Activated naive CD8-positive, alpha-beta T cell treated with anti-CD3 and anti-CD28 coated beads, Interleukin-2, amount 10 ng/mL, durations not matched to agents 7 days and 5 days (primary cell): ENCODE measurements at regions not wholly inside any gene's neighbourhood (a gene's known extent, or its start where the extent isn't known, plus 50 kb on each side); places are given as distances from the start of the nearest gene placed in this dataset.

Experiments
- ATAC-seq: fragments of 150-1000 bp; cut with Tn5 transposase; one replicate; pipeline ENCODE4 v1.10.0; 2021; ENCODE audit warnings: low read depth, moderate library complexity
- POLR2A ChIA-PET: fragments of 350-600 bp; sonication (Branson Sonifier 250); formaldehyde crosslinking; loops from one replicate; lab custom pipeline; 2021; ENCODE audit warnings: antibody characterized with exemption; lab: Charles Lee
- DNase-seq: peaks from one replicate; pipeline ENCODE4 v3.0.0; 2021
- H3K27ac Mint-ChIP-seq: one replicate; pipeline ENCODE4 v1.8.0; 2022; ENCODE audit warnings: mild to moderate bottlenecking, mixed read lengths
- H3K27me3 Mint-ChIP-seq: one replicate; pipeline ENCODE4 v1.8.0; 2022; ENCODE audit warnings: mild to moderate bottlenecking, moderate library complexity, mixed read lengths
- H3K36me3 Mint-ChIP-seq: one replicate; pipeline ENCODE4 v1.8.0; 2021; ENCODE audit warnings: mild to moderate bottlenecking, mixed read lengths
- H3K4me1 Mint-ChIP-seq: one replicate; pipeline ENCODE4 v1.8.0; 2021; ENCODE audit warnings: mixed read lengths
- H3K4me3 Mint-ChIP-seq: one replicate; pipeline ENCODE4 v1.8.0; 2022; ENCODE audit warnings: mild to moderate bottlenecking, moderate library complexity, mixed read lengths
- H3K9me3 Mint-ChIP-seq: one replicate; pipeline ENCODE4 v1.8.0; 2021; ENCODE audit warnings: mixed read lengths

- POLR2A ChIA-PET: no interaction called here
- no peak for DNase-seq
- Mint-ChIP-seq H3K27ac (no peak overlapping the region), H3K4me1 (no peaks in the 10 kb centered on the region), H3K9me3 (no peaks in the 10 kb centered on the region), H3K36me3 (no peaks in the 10 kb centered on the region), H3K27me3 (no peaks in the 10 kb centered on the region), H3K4me3 (no peak overlapping the region)
- ATAC-seq: no peak
These were observed 99.7 kb upstream of the CELF4 start for GRCh38 chr18:37665346-37665745.

- POLR2A ChIA-PET: no interaction called here
- Mint-ChIP-seq H3K9me3 (no peaks in the 10 kb centered on the region), H3K27me3 (no peaks in the 10 kb centered on the region), H3K4me1 (no peaks in the 10 kb centered on the region), H3K4me3 (no peak overlapping the region), H3K36me3 (no peaks in the 10 kb centered on the region), H3K27ac (no peak overlapping the region)
- DNase-seq: no peak
- no peak for ATAC-seq
These were observed 97.8 kb upstream of the CELF4 start for GRCh38 chr18:37663446-37663845.

GRCh38 chr18:37662546-37663339 is 97.1 kb upstream of the CELF4 start:
- Mint-ChIP-seq H3K4me1 (no peaks in the 10 kb centered on the region), H3K27ac (no peak overlapping the region), H3K9me3 (no peaks in the 10 kb centered on the region)

DNA sequence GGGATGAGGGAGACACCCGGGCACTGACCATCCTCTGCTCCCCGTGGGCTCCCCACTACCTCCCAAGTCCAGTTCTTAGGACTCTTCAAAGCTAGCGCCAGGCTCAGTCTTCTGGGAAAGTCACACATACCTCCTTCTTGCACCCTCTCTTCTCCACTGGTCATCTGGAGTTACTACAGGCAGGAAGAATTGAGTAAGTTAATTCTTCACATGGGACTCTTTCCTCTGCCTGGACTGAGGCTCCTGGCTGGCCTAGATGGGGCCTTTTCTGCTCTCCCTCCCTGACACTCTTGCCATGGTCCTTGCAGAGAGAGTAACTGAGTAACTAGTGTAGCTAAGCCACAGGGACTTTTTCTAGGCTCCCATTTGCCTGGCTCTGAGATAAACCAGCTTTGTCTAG is 96.5 kb upstream of the CELF4 start:
- Mint-ChIP-seq H3K4me3 (no peak overlapping the region), H3K36me3 (no peaks in the 10 kb centered on the region), H3K27me3 (no peaks in the 10 kb centered on the region), H3K27ac (no peak overlapping the region), H3K4me1 (no peaks in the 10 kb centered on the region), H3K9me3 (no peaks in the 10 kb centered on the region)
- POLR2A ChIA-PET: no interaction called here
- ATAC-seq (no peak), DNase-seq (no peak)

More at GRCh38 chr18:37662546-37663339, 97.1 kb upstream of the CELF4 start:
- no peaks in the 10 kb centered on the region for H3K36me3 Mint-ChIP-seq
- H3K4me3 Mint-ChIP-seq: no peak overlapping the region
- ATAC-seq (no peak), DNase-seq (no peak)
- POLR2A ChIA-PET: no interaction called here
- H3K27me3 Mint-ChIP-seq: no peaks in the 10 kb centered on the region

- no peaks in the 10 kb centered on the region for H3K36me3 Mint-ChIP-seq
- no peak overlapping the region for H3K27ac Mint-ChIP-seq
- H3K4me3 Mint-ChIP-seq: no peak overlapping the region
- POLR2A ChIA-PET: no interaction called here
- H3K4me1 Mint-ChIP-seq: no peaks in the 10 kb centered on the region
- ATAC-seq (no peak), DNase-seq (no peak)
- no peaks in the 10 kb centered on the region for H3K27me3 Mint-ChIP-seq
- H3K9me3 Mint-ChIP-seq: no peaks in the 10 kb centered on the region
These were observed 95.9 kb upstream of the CELF4 start for GRCh38 chr18:37661478-37661877.

DNA sequence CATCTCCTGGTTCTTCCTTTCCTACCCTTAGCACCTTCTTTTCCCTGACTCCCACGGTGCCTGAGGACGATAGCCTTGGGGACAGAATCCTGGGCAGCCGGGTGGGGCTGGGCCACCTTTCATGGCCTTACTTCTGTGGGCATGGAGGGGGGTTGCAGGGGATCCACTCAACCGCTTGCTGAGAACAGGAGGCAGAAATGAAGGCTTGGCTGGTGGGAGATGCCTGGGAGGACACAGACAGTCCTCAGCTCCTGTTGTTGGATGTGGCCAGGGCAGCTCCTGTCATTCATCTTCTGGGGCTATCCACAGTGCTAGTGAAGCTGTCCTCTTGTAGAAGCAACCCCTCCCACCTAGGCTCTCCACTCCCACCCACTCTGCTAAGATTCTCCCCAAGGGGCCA is 95.5 kb upstream of the CELF4 start:
- no peak for DNase-seq
- Mint-ChIP-seq H3K36me3 (no peaks in the 10 kb centered on the region), H3K9me3 (no peaks in the 10 kb centered on the region), H3K27ac (no peak overlapping the region), H3K4me3 (no peak overlapping the region), H3K4me1 (no peaks in the 10 kb centered on the region), H3K27me3 (no peaks in the 10 kb centered on the region)
- POLR2A ChIA-PET: no interaction called here
- no peak for ATAC-seq

- DNase-seq (no peak), ATAC-seq (no peak)
- POLR2A ChIA-PET: no interaction called here
- Mint-ChIP-seq H3K36me3 (no peaks in the 10 kb centered on the region), H3K4me3 (no peak overlapping the region), H3K27ac (no peak overlapping the region), H3K4me1 (no peaks in the 10 kb centered on the region), H3K27me3 (no peaks in the 10 kb centered on the region), H3K9me3 (no peaks in the 10 kb centered on the region)
These were observed 95.1 kb upstream of the CELF4 start for GRCh38 chr18:37660658-37661057.

- no peaks in the 10 kb centered on the region for H3K27me3 Mint-ChIP-seq
These were observed 94.3 kb upstream of the CELF4 start for GRCh38 chr18:37659906-37660305.

GRCh38 chr18:37658894-37659293 is 93.3 kb upstream of the CELF4 start:
- no peaks in the 10 kb centered on the region for H3K4me1 Mint-ChIP-seq
- no peak overlapping the region for H3K27ac Mint-ChIP-seq
- POLR2A ChIA-PET: no interaction called here
- H3K27me3 Mint-ChIP-seq: no peaks in the 10 kb centered on the region
- H3K9me3 Mint-ChIP-seq: no peaks in the 10 kb centered on the region
- no peak for ATAC-seq
- H3K4me3 Mint-ChIP-seq: no peak overlapping the region
- no peak for DNase-seq
- H3K36me3 Mint-ChIP-seq: no peaks in the 10 kb centered on the region

More at GRCh38 chr18:37659906-37660305, 94.3 kb upstream of the CELF4 start:
- POLR2A ChIA-PET: no interaction called here
- Mint-ChIP-seq H3K9me3 (no peaks in the 10 kb centered on the region), H3K4me3 (no peak overlapping the region), H3K4me1 (no peaks in the 10 kb centered on the region), H3K36me3 (no peaks in the 10 kb centered on the region), H3K27ac (no peak overlapping the region)
- ATAC-seq (no peak), DNase-seq (no peak)

GRCh38 chr18:37657493-37657892 is 91.9 kb upstream of the CELF4 start:
- Mint-ChIP-seq H3K4me3 (no peak overlapping the region), H3K36me3 (no peaks in the 10 kb centered on the region), H3K27me3 (peaks cover 3% of the 10 kb centered on the region), H3K27ac (no peak overlapping the region), H3K4me1 (no peaks in the 10 kb centered on the region), H3K9me3 (no peaks in the 10 kb centered on the region)
- DNase-seq (no peak), ATAC-seq (no peak)
- POLR2A ChIA-PET: no interaction called here

- Mint-ChIP-seq H3K36me3 (no peaks in the 10 kb centered on the region), H3K27ac (no peak overlapping the region), H3K9me3 (no peaks in the 10 kb centered on the region), H3K27me3 (peaks cover 3% of the 10 kb centered on the region), H3K4me1 (no peaks in the 10 kb centered on the region), H3K4me3 (no peak overlapping the region)
- POLR2A ChIA-PET: no interaction called here
- ATAC-seq: no peak
- DNase-seq: no peak
These were observed 89.3 kb upstream of the CELF4 start for GRCh38 chr18:37654731-37655369.

- POLR2A ChIA-PET: no interaction called here
These were observed 88.4 kb upstream of the CELF4 start for GRCh38 chr18:37654034-37654433.

GRCh38 chr18:37653618-37654017 is 88.0 kb upstream of the CELF4 start:
- peaks cover 3% of the 10 kb centered on the region for H3K27me3 Mint-ChIP-seq
- no peaks in the 10 kb centered on the region for H3K36me3 Mint-ChIP-seq
- DNase-seq: no peak
- H3K9me3 Mint-ChIP-seq: no peaks in the 10 kb centered on the region
- POLR2A ChIA-PET: no interaction called here
- no peak for ATAC-seq
- H3K27ac Mint-ChIP-seq: no peak overlapping the region
- H3K4me1 Mint-ChIP-seq: no peaks in the 10 kb centered on the region
- no peak overlapping the region for H3K4me3 Mint-ChIP-seq

More at GRCh38 chr18:37654034-37654433, 88.4 kb upstream of the CELF4 start:
- H3K4me3 Mint-ChIP-seq: no peak overlapping the region
- no peaks in the 10 kb centered on the region for H3K36me3 Mint-ChIP-seq
- ATAC-seq (no peak), DNase-seq (no peak)
- peaks cover 3% of the 10 kb centered on the region for H3K27me3 Mint-ChIP-seq
- H3K4me1 Mint-ChIP-seq: no peaks in the 10 kb centered on the region
- no peaks in the 10 kb centered on the region for H3K9me3 Mint-ChIP-seq
- H3K27ac Mint-ChIP-seq: no peak overlapping the region

DNA sequence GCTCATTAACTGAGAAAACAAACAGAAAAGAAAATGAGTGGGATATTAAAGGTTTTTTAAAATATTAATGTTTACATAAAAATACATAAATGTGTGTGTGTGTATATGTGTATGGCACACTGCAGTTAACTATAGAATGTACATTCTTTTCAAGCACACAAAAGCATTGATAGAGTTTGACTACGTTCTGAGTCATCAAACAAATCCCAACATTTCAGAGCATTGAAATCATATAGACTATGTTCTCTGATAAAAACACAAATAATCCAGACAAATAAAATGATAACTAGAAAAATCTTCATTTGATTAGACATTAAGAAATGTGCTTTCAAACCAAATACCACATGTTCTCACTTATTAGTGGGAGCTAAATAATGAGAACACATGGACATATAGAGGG is 84.3 kb upstream of the CELF4 start:
- DNase-seq (no peak), ATAC-seq (no peak)
- H3K9me3 Mint-ChIP-seq: peaks cover 2% of the 10 kb centered on the region
- H3K27me3 Mint-ChIP-seq: peaks cover 3% of the 10 kb centered on the region
- H3K4me3 Mint-ChIP-seq: no peak overlapping the region
- POLR2A ChIA-PET: no interaction called here
- no peaks in the 10 kb centered on the region for H3K36me3 Mint-ChIP-seq
- H3K4me1 Mint-ChIP-seq: no peaks in the 10 kb centered on the region
- no peak overlapping the region for H3K27ac Mint-ChIP-seq
